CD4-positive, alpha-beta T cell (primary cell): ENCODE measurements at regions not wholly inside any gene's neighbourhood (a gene's known extent, or its start where the extent isn't known, plus 50 kb on each side); places are given as distances from the start of the nearest gene placed in this dataset.

Experiments
- ATAC-seq: fragments of 200-7000 bp; cut with Tn5 transposase; one replicate; pipeline ENCODE4 v1.10.0; 2022; ENCODE audit warnings: mild to moderate bottlenecking; ENCODE audit not compliant: poor library complexity
- CTCF ChIA-PET: fragments of 350-600 bp; sonication (Branson Sonifier 250); formaldehyde crosslinking; loops from one replicate; lab custom pipeline; 2021; ENCODE audit warnings: antibody characterized with exemption, inconsistent platforms; lab: Charles Lee
- POLR2A ChIA-PET: fragments of 350-600 bp; sonication (Branson Sonifier 250); formaldehyde crosslinking; loops from one replicate; lab custom pipeline; 2021; ENCODE audit warnings: antibody characterized with exemption, inconsistent platforms; lab: Charles Lee
- DNase-seq, 14 experiments: peaks; one replicate each; pipeline ENCODE4 v3.0.0-alpha.2; 2013 to 2020; ENCODE audit warnings: mixed read lengths in 2 of 14
- H3K27ac ChIP-seq, 2 donors: one replicate each; pipeline versions ENCODE4 v1.5.1 to v1.7.0; 2013; ENCODE audit warnings: low read length in 2 of 2, low read depth in 1 of 2, mild to moderate bottlenecking in 1 of 2
- H3K27me3 ChIP-seq, 2 experiments: 1 replicate in 1 of 2; 2 replicates in 1 of 2; pipeline versions ENCODE4 v1.6.1 to v1.7.0; 2013; ENCODE audit warnings: low read length in 2 of 2, control low read depth in 1 of 2, mild to moderate bottlenecking in 1 of 2, moderate library complexity in 1 of 2; ENCODE audit not compliant: insufficient read depth in 2 of 2, control insufficient read depth in 1 of 2
- H3K36me3 ChIP-seq: one replicate; pipeline ENCODE4 v1.6.1; 2013; ENCODE audit warnings: low read length, control low read depth; ENCODE audit not compliant: insufficient read depth
- H3K4me1 ChIP-seq: one replicate; pipeline ENCODE4 v1.6.1; 2013; ENCODE audit warnings: low read length, control low read depth; ENCODE audit not compliant: insufficient read depth
- H3K4me3 ChIP-seq: one replicate; pipeline ENCODE4 v1.5.1; 2013; ENCODE audit warnings: mild to moderate bottlenecking, low read length, moderate library complexity
- H3K9me3 ChIP-seq, 2 experiments: 1 replicate in 1 of 2; 2 replicates in 1 of 2; pipeline versions ENCODE4 v1.6.1 to v1.7.0; 2013; ENCODE audit warnings: low read length in 2 of 2, mild to moderate bottlenecking in 2 of 2, control low read depth in 1 of 2, moderate library complexity in 1 of 2; ENCODE audit not compliant: control insufficient read depth in 1 of 2, insufficient read depth in 1 of 2
- H3K27ac Mint-ChIP-seq: one replicate; pipeline ENCODE4 v1.8.0; 2020; ENCODE audit warnings: mixed read lengths
- H3K27me3 Mint-ChIP-seq: one replicate; pipeline ENCODE4 v1.8.0; 2021; ENCODE audit warnings: mixed read lengths
- H3K36me3 Mint-ChIP-seq: one replicate; pipeline ENCODE4 v1.8.0; 2021; ENCODE audit warnings: low read depth, mixed read lengths
- H3K4me1 Mint-ChIP-seq: one replicate; pipeline ENCODE4 v1.8.0; 2021; ENCODE audit warnings: low read depth, mixed read lengths
- H3K4me3 Mint-ChIP-seq: one replicate; pipeline ENCODE4 v1.8.0; 2020; ENCODE audit warnings: mild to moderate bottlenecking, mixed read lengths
- H3K9me3 Mint-ChIP-seq: one replicate; pipeline ENCODE4 v1.8.0; 2020; ENCODE audit warnings: mixed read lengths
- intact Hi-C, 2 experiments: fragments of 100-400 bp; cut with DNase I in 1 of 2; cut with micrococcal nuclease in 1 of 2; formaldehyde crosslinking; loops; one replicate each; pipeline versions ENCODE4 v1.15.1 to v1.9.0; 2023 to 2025; cut with DNase I, micrococcal nuclease
- TF ChIP-seq, protein P1 (sequence below): fragments of 200-600 bp; IDR thresholded peaks from one replicate; pipeline ENCODE4 v1.8.0; 2022; ENCODE audit warnings: antibody characterized with exemption, mild to moderate bottlenecking

DNA sequence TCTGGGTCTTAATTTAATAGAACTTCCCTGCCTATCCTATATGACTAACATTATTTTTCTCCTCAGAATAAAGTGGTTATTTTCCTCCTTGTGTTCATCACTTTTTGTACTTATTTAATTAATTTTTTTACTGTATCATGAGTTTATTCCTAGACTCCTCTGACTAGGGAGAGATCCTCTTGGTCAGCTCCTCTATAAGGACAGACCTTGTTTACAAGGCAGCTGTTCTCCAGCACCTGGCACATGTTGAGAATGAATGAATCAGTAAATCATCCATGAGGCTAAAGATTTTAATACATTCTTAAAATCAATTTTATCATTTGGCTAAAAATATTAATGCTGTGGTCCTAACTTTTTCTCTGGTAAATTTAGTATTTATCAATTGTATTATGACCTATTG, 139.8 kb downstream of the NUDT12 start:
- ChIA-PET CTCF (no interaction called here), POLR2A (no interaction called here)
- no peaks in the 10 kb centered on the region for H3K9me3 Mint-ChIP-seq
- no peaks in the 10 kb centered on the region for H3K4me1 Mint-ChIP-seq
- H3K4me3 Mint-ChIP-seq, result no peak overlapping the region
- Histone ChIP-seq H3K27me3 (peaks cover 0 to 4% of the 10 kb centered on the region in 2 experiments), H3K4me1 (no peaks in the 10 kb centered on the region), H3K36me3 (no peaks in the 10 kb centered on the region), H3K27ac (no peak overlapping the region), H3K9me3 (no peaks in the 10 kb centered on the region), H3K4me3 (no peak overlapping the region)
- intact Hi-C loops, result no loop called here
- TF ChIP-seq, protein P1, sequence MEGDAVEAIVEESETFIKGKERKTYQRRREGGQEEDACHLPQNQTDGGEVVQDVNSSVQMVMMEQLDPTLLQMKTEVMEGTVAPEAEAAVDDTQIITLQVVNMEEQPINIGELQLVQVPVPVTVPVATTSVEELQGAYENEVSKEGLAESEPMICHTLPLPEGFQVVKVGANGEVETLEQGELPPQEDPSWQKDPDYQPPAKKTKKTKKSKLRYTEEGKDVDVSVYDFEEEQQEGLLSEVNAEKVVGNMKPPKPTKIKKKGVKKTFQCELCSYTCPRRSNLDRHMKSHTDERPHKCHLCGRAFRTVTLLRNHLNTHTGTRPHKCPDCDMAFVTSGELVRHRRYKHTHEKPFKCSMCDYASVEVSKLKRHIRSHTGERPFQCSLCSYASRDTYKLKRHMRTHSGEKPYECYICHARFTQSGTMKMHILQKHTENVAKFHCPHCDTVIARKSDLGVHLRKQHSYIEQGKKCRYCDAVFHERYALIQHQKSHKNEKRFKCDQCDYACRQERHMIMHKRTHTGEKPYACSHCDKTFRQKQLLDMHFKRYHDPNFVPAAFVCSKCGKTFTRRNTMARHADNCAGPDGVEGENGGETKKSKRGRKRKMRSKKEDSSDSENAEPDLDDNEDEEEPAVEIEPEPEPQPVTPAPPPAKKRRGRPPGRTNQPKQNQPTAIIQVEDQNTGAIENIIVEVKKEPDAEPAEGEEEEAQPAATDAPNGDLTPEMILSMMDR, result no peak
- H3K27me3 Mint-ChIP-seq, result peaks cover 15% of the 10 kb centered on the region
- H3K36me3 Mint-ChIP-seq, result no peaks in the 10 kb centered on the region
- ATAC-seq (no peak), DNase-seq (no peak)
- H3K27ac Mint-ChIP-seq, result no peak overlapping the region

GRCh38 chr5:103414604-103415003, 148.0 kb downstream of the NUDT12 start:
- Mint-ChIP-seq H3K4me1 (no peaks in the 10 kb centered on the region), H3K4me3 (no peak overlapping the region), H3K27me3 (peaks cover 21% of the 10 kb centered on the region), H3K36me3 (no peaks in the 10 kb centered on the region), H3K9me3 (no peaks in the 10 kb centered on the region), H3K27ac (no peak overlapping the region)
- POLR2A ChIA-PET, result no interaction called here
- ATAC-seq (no peak), DNase-seq (no peak)
- Histone ChIP-seq H3K9me3 (no peaks in the 10 kb centered on the region), H3K27ac (no peak overlapping the region), H3K27me3 (peaks cover 0 to 6% of the 10 kb centered on the region in 2 experiments), H3K4me1 (no peaks in the 10 kb centered on the region), H3K36me3 (no peaks in the 10 kb centered on the region), H3K4me3 (no peak overlapping the region)
- intact Hi-C loops, result no loop called here
- CTCF ChIA-PET, result no interaction called here
- TF ChIP-seq, protein P1, result no peak

DNA sequence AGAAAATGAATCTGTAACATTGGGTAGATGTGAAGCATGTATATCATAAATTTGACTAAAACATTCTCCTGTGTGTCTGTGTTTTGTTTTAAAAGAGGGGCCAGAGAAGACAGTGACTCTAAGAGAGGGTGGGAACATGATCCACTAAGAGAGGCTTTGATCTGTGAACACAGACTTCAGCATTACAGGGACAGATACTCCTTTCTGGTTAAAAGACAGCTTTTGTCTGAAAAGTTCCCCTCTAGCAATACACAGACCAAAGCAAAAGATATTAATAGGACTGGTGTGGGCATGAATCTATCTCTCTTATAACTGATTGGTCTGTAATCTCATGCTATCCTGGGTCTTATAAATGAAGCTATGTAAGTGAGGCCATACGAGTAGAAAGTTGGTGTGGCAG, 150.9 kb downstream of the NUDT12 start:
- Histone ChIP-seq H3K4me3 (no peak overlapping the region), H3K27me3 (peaks cover 6 to 10% of the 10 kb centered on the region in 2 experiments), H3K27ac (no peak overlapping the region), H3K36me3 (no peaks in the 10 kb centered on the region), H3K4me1 (no peaks in the 10 kb centered on the region), H3K9me3 (no peaks in the 10 kb centered on the region)
- CTCF ChIA-PET, result no interaction called here
- H3K27ac Mint-ChIP-seq, result no peak overlapping the region
- DNase-seq (no peak), ATAC-seq (no peak)
- no peaks in the 10 kb centered on the region for H3K9me3 Mint-ChIP-seq
- no peaks in the 10 kb centered on the region for H3K36me3 Mint-ChIP-seq
- POLR2A ChIA-PET, result no interaction called here
- no peak overlapping the region for H3K4me3 Mint-ChIP-seq
- TF ChIP-seq, protein P1, result no peak
- intact Hi-C loops, result no loop called here
- no peaks in the 10 kb centered on the region for H3K4me1 Mint-ChIP-seq
- H3K27me3 Mint-ChIP-seq, result peaks cover 37% of the 10 kb centered on the region
